WERI-Rb-1 (cell line): ENCODE measurements at regions not wholly inside any gene's neighbourhood (a gene's known extent, or its start where the extent isn't known, plus 50 kb on each side); places are given as distances from the start of the nearest gene placed in this dataset.
"Not testable (repeated sequence)": the region's sequence is repeated elsewhere in the genome, so short reads cannot be mapped to it uniquely, and the experiment has no call there.

Experiments
- DNase-seq: peaks from one replicate; pipeline ENCODE4 v3.0.0-alpha.2; 2020
- H3K27ac ChIP-seq: fragments of 250-450 bp; sonication (Bioruptor Pico); 2 replicates; pipeline ENCODE4 v1.5.1; 2020; ENCODE audit warnings: mild to moderate bottlenecking, moderate library complexity
- H3K27me3 ChIP-seq: fragments of 250-450 bp; sonication (Bioruptor Pico); 2 replicates; pipeline ENCODE4 v1.5.1; 2021; ENCODE audit warnings: mild to moderate bottlenecking, low read depth, moderate library complexity; ENCODE audit not compliant: insufficient read depth, severe bottlenecking
- H3K36me3 ChIP-seq: fragments of 250-450 bp; sonication (Bioruptor Pico); 2 replicates; pipeline ENCODE4 v1.5.1; 2020; ENCODE audit warnings: mild to moderate bottlenecking, moderate library complexity
- H3K4me3 ChIP-seq: 2 replicates; pipeline ENCODE4 v1.5.1; 2011; ENCODE audit warnings: low read depth, mild to moderate bottlenecking, control low read depth, low read length
- H3K9me3 ChIP-seq: fragments of 250-450 bp; sonication (Bioruptor Pico); 2 replicates; pipeline ENCODE4 v1.5.1; 2021; ENCODE audit warnings: mild to moderate bottlenecking, moderate library complexity; ENCODE audit not compliant: severe bottlenecking

- not testable (repeated sequence) for H3K4me3 ChIP-seq, H3K27me3 ChIP-seq, DNase-seq, H3K36me3 ChIP-seq, H3K9me3 ChIP-seq, H3K27ac ChIP-seq
Measured at GRCh38 chr16:33583702-33584101, 124.3 kb downstream of the TP53TG3F start.

DNA sequence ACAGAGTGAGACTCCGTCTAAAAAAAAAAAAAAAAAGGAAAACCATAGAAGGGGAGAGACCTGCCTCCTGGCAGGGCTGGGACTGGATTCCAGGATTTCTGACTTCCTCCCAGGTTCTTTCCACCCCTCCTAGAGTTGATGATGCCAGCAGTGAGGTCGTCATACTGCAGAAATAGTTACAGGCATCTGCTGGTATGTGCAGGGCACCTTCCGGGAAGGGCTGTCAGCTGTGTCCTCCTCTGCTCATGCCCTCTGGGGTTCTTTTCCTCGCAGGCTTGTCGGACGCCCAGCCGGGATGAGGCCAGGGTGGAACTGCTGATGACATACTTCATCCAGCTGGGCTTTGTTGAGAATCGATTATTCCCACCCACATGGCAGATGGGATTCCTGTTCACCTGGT lies 129.2 kb downstream of the TP53TG3F start:
- not testable (repeated sequence) for H3K27me3 ChIP-seq, H3K4me3 ChIP-seq, H3K27ac ChIP-seq, DNase-seq, H3K36me3 ChIP-seq, H3K9me3 ChIP-seq

DNA sequence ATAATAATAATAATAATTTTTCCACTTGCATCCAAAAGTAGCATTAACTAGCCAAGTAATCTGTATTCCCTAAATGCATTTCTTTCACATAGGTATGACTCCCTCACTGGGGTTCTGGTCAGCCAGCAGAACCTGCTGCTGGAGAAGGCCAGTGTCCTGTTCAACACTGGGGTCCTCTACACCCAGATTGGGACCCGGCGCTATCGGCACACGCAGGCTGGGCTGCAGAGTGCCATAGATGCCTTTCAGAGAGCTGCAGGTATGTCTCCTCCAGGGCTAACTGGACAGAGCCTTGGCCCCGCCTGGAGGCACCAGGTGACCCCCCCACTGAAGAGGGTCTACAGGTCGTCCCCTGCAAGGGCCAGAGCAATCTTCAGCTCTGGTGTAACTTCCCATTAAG lies 133.9 kb downstream of the TP53TG3F start:
- not testable (repeated sequence) for H3K27me3 ChIP-seq, H3K9me3 ChIP-seq, H3K4me3 ChIP-seq, DNase-seq, H3K27ac ChIP-seq, H3K36me3 ChIP-seq

GRCh38 chr16:33595074-33595473 lies 135.7 kb downstream of the TP53TG3F start:
- H3K36me3 ChIP-seq, H3K9me3 ChIP-seq, DNase-seq, H3K4me3 ChIP-seq, H3K27ac ChIP-seq, H3K27me3 ChIP-seq: not testable (repeated sequence)

- H3K4me3 ChIP-seq, DNase-seq, H3K27me3 ChIP-seq, H3K36me3 ChIP-seq, H3K9me3 ChIP-seq, H3K27ac ChIP-seq: not testable (repeated sequence)
Measured at GRCh38 chr16:33601029-33601428, 141.6 kb downstream of the TP53TG3F start.

DNA sequence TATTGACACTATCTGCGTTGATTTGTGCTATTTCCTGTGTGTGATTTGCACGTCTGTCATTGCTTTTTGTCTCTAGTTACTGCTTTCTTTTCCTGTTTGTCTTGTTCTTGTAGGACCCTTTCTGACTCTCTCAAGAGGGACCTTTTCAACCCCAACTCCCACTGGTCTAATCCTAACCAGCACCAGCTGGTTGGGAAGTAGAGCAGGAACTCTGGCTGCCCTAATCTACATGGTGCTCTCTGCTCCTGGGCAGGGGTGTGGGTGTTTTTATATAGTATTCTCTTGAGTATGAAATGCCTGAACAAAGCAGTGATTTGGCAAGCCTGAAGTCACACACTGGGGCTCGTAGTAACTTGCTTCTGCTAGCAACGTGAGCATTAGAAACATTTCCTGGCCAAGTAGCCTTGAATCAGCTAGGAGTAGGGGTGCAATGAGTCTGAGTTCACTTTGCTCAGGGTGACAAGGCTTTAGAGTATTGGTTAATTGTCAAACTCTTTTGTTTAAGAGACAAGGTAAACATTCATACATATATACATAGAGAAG lies 164.2 kb downstream of the TP53TG3F start:
- not testable (repeated sequence) for H3K36me3 ChIP-seq, DNase-seq, H3K27ac ChIP-seq, H3K4me3 ChIP-seq, H3K9me3 ChIP-seq, H3K27me3 ChIP-seq

GRCh38 chr16:33628895-33629294 lies 169.5 kb downstream of the TP53TG3F start:
- H3K9me3 ChIP-seq, H3K36me3 ChIP-seq, H3K27me3 ChIP-seq, H3K27ac ChIP-seq, DNase-seq, H3K4me3 ChIP-seq: not testable (repeated sequence)

DNA sequence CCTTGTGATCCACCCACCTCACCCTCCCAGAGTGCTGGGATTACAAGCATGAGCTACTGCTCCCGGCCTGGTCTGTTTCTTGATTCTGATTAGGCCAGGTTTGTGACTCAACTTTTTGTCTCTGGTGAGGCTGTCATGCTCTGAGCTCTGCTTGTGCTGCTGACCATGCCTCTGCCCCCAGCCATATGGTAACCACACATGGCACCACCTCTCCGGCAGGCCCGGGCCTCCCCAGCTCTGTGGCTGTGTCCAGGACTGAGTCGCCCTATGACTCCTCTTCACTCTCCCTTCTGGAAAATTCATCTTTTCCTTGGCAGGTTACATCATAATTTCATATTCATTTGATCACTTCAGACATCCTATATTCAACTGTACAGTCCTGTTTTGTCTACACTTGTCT lies 172.3 kb downstream of the TP53TG3F start:
- H3K36me3 ChIP-seq, H3K9me3 ChIP-seq, H3K27ac ChIP-seq, DNase-seq, H3K27me3 ChIP-seq, H3K4me3 ChIP-seq: not testable (repeated sequence)

DNA sequence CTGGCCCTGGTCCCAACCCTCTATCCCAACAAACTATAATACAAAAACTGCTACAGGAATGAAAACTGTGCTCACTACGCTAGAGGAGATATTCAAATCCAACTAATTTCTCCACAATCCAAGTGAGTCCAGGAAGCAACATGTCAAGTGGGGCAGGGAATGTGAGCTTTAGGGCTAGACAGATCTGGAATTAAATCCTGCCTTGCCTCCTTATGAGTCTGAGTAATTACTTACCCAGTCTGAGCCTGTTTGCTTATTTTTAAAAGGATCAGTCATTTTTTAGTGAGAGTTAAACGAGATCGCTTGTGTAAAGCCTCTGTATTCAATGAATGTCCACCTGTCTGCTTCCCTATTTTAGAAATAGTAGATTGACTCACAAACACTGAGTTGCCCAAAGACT lies 174.6 kb downstream of the TP53TG3F start:
- H3K4me3 ChIP-seq, H3K9me3 ChIP-seq, H3K36me3 ChIP-seq, H3K27me3 ChIP-seq, DNase-seq, H3K27ac ChIP-seq: not testable (repeated sequence)

- H3K36me3 ChIP-seq, DNase-seq, H3K27ac ChIP-seq, H3K4me3 ChIP-seq, H3K27me3 ChIP-seq, H3K9me3 ChIP-seq: not testable (repeated sequence)
Measured at GRCh38 chr16:33636760-33637159, 177.3 kb downstream of the TP53TG3F start.

DNA sequence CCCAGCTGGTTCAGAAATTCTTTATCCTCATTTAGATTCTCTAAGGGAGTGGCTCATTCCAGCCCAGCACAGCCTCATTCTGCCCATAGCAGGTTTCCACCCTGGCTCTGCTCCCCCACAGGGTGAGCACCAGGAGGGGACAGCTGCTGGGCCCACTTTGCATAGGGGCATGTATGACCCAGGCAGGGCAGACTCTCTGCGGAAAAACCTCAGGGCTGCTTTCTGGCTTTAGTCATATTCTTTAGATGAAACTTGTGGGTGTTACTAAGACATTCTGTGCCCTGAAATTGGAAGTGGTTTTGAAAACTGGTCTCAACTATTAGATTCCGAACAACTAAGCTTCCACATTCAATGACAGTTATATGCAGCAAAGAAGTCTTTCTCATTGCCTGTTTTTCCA lies 183.9 kb downstream of the TP53TG3F start:
- H3K9me3 ChIP-seq, H3K27me3 ChIP-seq, H3K4me3 ChIP-seq, H3K27ac ChIP-seq, DNase-seq, H3K36me3 ChIP-seq: not testable (repeated sequence)

DNA sequence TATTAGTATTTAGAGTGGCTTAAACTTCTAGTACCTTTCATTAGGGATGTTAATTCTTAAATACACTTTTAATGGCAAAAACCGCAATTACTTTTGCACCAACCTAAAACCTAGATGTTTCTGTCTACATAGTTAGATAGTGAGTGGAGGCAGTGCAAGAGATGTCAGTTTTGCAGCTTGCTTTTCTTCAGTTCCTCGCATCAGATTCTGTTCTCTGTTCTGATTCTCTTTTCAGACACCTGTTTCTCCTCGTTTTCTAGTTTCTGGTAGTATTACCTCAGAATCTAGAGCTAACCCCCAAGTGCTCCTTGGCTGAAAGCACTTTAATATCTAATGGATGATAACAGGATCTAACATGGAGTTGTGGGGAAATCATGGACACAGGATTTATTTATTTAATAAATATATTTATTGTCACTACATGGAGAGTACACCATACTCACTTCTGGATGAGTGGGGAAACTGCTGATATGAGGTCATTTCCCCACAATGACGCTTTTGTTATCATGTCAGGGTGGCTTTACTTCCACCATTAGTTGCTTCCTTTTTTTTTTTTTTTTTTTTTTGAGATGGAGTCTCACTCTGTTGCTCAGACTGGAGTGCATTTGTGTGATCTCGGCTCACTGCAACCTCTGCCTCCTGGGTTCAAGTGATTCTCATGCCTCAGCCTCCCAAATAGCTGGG lies 184.4 kb downstream of the TP53TG3F start:
- H3K27me3 ChIP-seq, H3K36me3 ChIP-seq, DNase-seq, H3K27ac ChIP-seq, H3K4me3 ChIP-seq, H3K9me3 ChIP-seq: not testable (repeated sequence)

- H3K36me3 ChIP-seq, H3K4me3 ChIP-seq, H3K9me3 ChIP-seq, DNase-seq, H3K27me3 ChIP-seq, H3K27ac ChIP-seq: not testable (repeated sequence)
Measured at GRCh38 chr16:33646386-33646785, 187.0 kb downstream of the TP53TG3F start.

- not testable (repeated sequence) for H3K27ac ChIP-seq, H3K9me3 ChIP-seq, H3K36me3 ChIP-seq, DNase-seq, H3K27me3 ChIP-seq, H3K4me3 ChIP-seq
Measured at GRCh38 chr16:33655756-33656155, 196.3 kb downstream of the TP53TG3F start.

GRCh38 chr16:33656394-33656793 lies 197.0 kb downstream of the TP53TG3F start:
- not testable (repeated sequence) for H3K4me3 ChIP-seq, H3K27me3 ChIP-seq, DNase-seq, H3K27ac ChIP-seq, H3K9me3 ChIP-seq, H3K36me3 ChIP-seq
